HG03469 (cell line): ENCODE measurements at regions not wholly inside any gene's neighbourhood (a gene's known extent, or its start where the extent isn't known, plus 50 kb on each side); places are given as distances from the start of the nearest gene placed in this dataset.
"Not testable (repeated sequence)": the region's sequence is repeated elsewhere in the genome, so short reads cannot be mapped to it uniquely, and the experiment has no call there.

ENCODE experiments used
- ATAC-seq: cut with Tn5 transposase; IDR thresholded peaks from one replicate; pipeline ENCODE4 v1.9.1; 2021; ENCODE audit warnings: mild to moderate bottlenecking, moderate library complexity, moderate number of reproducible peaks; ENCODE audit not compliant: unreplicated experiment

GRCh38 chr6:15008269-15008668, 237.6 kb upstream of the JARID2 start:
- no peak for ATAC-seq

GRCh38 chr6:15014958-15015357, 230.9 kb upstream of the JARID2 start:
- no peak for ATAC-seq

- no peak for ATAC-seq
Observed at GRCh38 chr6:15016813-15017212, 229.1 kb upstream of the JARID2 start.

GRCh38 chr6:15017261-15017660, 228.6 kb upstream of the JARID2 start:
- ATAC-seq = no peak

- no peak for ATAC-seq
Observed at GRCh38 chr6:15017803-15018202, 228.1 kb upstream of the JARID2 start.

GRCh38 chr6:15020119-15020770, 225.6 kb upstream of the JARID2 start:
- no peak for ATAC-seq

GRCh38 chr6:15021074-15021473, 224.8 kb upstream of the JARID2 start:
- no peak for ATAC-seq

GRCh38 chr6:15023018-15023417, 222.9 kb upstream of the JARID2 start:
- ATAC-seq = not testable (repeated sequence)

- peak; percentile 84 for ATAC-seq
Observed at GRCh38 chr6:15023448-15023847, 222.4 kb upstream of the JARID2 start.

GRCh38 chr6:15025446-15025845, 220.4 kb upstream of the JARID2 start:
- no peak for ATAC-seq

- ATAC-seq = no peak
Observed at GRCh38 chr6:15026832-15027231, 219.0 kb upstream of the JARID2 start.

- no peak for ATAC-seq
Observed at GRCh38 chr6:15027472-15027871, 218.4 kb upstream of the JARID2 start.

- ATAC-seq = no peak
Observed at GRCh38 chr6:15032015-15032414, 213.9 kb upstream of the JARID2 start.

GRCh38 chr6:15033850-15034203, 212.0 kb upstream of the JARID2 start:
- ATAC-seq = no peak

- ATAC-seq = no peak
Observed at GRCh38 chr6:15036690-15037245, 209.1 kb upstream of the JARID2 start.

- ATAC-seq = no peak
Observed at GRCh38 chr6:15037253-15037652, 208.6 kb upstream of the JARID2 start.

- no peak for ATAC-seq
Observed at GRCh38 chr6:15038013-15038791, 207.7 kb upstream of the JARID2 start.

- no peak for ATAC-seq
Observed at GRCh38 chr6:15039136-15039535, 206.7 kb upstream of the JARID2 start.

GRCh38 chr6:15042938-15043337, 202.9 kb upstream of the JARID2 start:
- no peak for ATAC-seq

GRCh38 chr6:15044146-15044882, 201.6 kb upstream of the JARID2 start:
- ATAC-seq = no peak

- no peak for ATAC-seq
Observed at GRCh38 chr6:15044948-15045347, 200.9 kb upstream of the JARID2 start.

- ATAC-seq = no peak
Observed at GRCh38 chr6:15046751-15047150, 199.1 kb upstream of the JARID2 start.
